ENCODE measurements at regions not wholly inside any gene's neighbourhood (a gene's known extent, or its start where the extent isn't known, plus 50 kb on each side); places are given as distances from the start of the nearest gene placed in this dataset.

GRCh38 chr10:131456411-131456810 is 144.9 kb upstream of the TCERG1L start:
- no peak for DNase-seq (ENCODE audit: low read depth, low spot score)
- in situ Hi-C loops (cut with HindIII; ENCODE audit: low pct_unique_long_range_greater_than_20kb, low sequenced_read_pairs) = no loop called here

- DNase-seq (ENCODE audit: low read depth, low spot score) = no peak
- in situ Hi-C loops (cut with HindIII; ENCODE audit: low pct_unique_long_range_greater_than_20kb, low sequenced_read_pairs) = no loop called here
Observed at GRCh38 chr10:131461093-131461492, 149.6 kb upstream of the TCERG1L start.

- no peak for DNase-seq (ENCODE audit: low read depth, low spot score)
- in situ Hi-C loops (cut with HindIII; ENCODE audit: low pct_unique_long_range_greater_than_20kb, low sequenced_read_pairs) = no loop called here
Observed at GRCh38 chr10:131464789-131465188, 153.3 kb upstream of the TCERG1L start.

- DNase-seq (ENCODE audit: low read depth, low spot score) = no peak
- in situ Hi-C loops (cut with HindIII; ENCODE audit: low pct_unique_long_range_greater_than_20kb, low sequenced_read_pairs) = no loop called here
Observed at GRCh38 chr10:131469551-131469950, 158.0 kb upstream of the TCERG1L start.

GRCh38 chr10:131473645-131474044 is 162.1 kb upstream of the TCERG1L start:
- no peak for DNase-seq (ENCODE audit: low read depth, low spot score)
- in situ Hi-C loops (cut with HindIII; ENCODE audit: low pct_unique_long_range_greater_than_20kb, low sequenced_read_pairs) = no loop called here

GRCh38 chr10:131474416-131474815 is 162.9 kb upstream of the TCERG1L start:
- no peak for DNase-seq (ENCODE audit: low read depth, low spot score)
- in situ Hi-C loops (cut with HindIII; ENCODE audit: low pct_unique_long_range_greater_than_20kb, low sequenced_read_pairs) = no loop called here

GRCh38 chr10:131475043-131475442 is 163.5 kb upstream of the TCERG1L start:
- in situ Hi-C loops (cut with HindIII; ENCODE audit: low pct_unique_long_range_greater_than_20kb, low sequenced_read_pairs) = no loop called here

GRCh38 chr10:131475803-131476202 is 164.3 kb upstream of the TCERG1L start:
- DNase-seq (ENCODE audit: low read depth, low spot score) = peak; percentile 4
- in situ Hi-C loops (cut with HindIII; ENCODE audit: low pct_unique_long_range_greater_than_20kb, low sequenced_read_pairs) = no loop called here

More at GRCh38 chr10:131475043-131475442, 163.5 kb upstream of the TCERG1L start:
- DNase-seq (ENCODE audit: low read depth, low spot score) = no peak

GRCh38 chr10:131477457-131478121 is 166.1 kb upstream of the TCERG1L start:
- peak; percentile 2 for DNase-seq (ENCODE audit: low read depth, low spot score)
- in situ Hi-C loops (cut with HindIII; ENCODE audit: low pct_unique_long_range_greater_than_20kb, low sequenced_read_pairs) = no loop called here

- in situ Hi-C loops (cut with HindIII; ENCODE audit: low pct_unique_long_range_greater_than_20kb, low sequenced_read_pairs) = no loop called here
- DNase-seq (ENCODE audit: low read depth, low spot score) = no peak
Observed at GRCh38 chr10:131478377-131478989, 167.0 kb upstream of the TCERG1L start.

GRCh38 chr10:131480066-131480465 is 168.5 kb upstream of the TCERG1L start:
- no peak for DNase-seq (ENCODE audit: low read depth, low spot score)
- in situ Hi-C loops (cut with HindIII; ENCODE audit: low pct_unique_long_range_greater_than_20kb, low sequenced_read_pairs) = no loop called here

GRCh38 chr10:131480861-131481260 is 169.3 kb upstream of the TCERG1L start:
- DNase-seq (ENCODE audit: low read depth, low spot score) = no peak
- in situ Hi-C loops (cut with HindIII; ENCODE audit: low pct_unique_long_range_greater_than_20kb, low sequenced_read_pairs) = no loop called here

GRCh38 chr10:131485732-131486131 is 174.2 kb upstream of the TCERG1L start:
- DNase-seq (ENCODE audit: low read depth, low spot score) = no peak
- in situ Hi-C loops (cut with HindIII; ENCODE audit: low pct_unique_long_range_greater_than_20kb, low sequenced_read_pairs) = no loop called here

GRCh38 chr10:131487822-131488221 is 176.3 kb upstream of the TCERG1L start:
- in situ Hi-C loops (cut with HindIII; ENCODE audit: low pct_unique_long_range_greater_than_20kb, low sequenced_read_pairs) = no loop called here
- no peak for DNase-seq (ENCODE audit: low read depth, low spot score)

GRCh38 chr10:131490991-131491594 is 179.6 kb upstream of the TCERG1L start:
- in situ Hi-C loops (cut with HindIII; ENCODE audit: low pct_unique_long_range_greater_than_20kb, low sequenced_read_pairs) = no loop called here

GRCh38 chr10:131492211-131492857 is 180.8 kb upstream of the TCERG1L start:
- no peak for DNase-seq (ENCODE audit: low read depth, low spot score)
- in situ Hi-C loops (cut with HindIII; ENCODE audit: low pct_unique_long_range_greater_than_20kb, low sequenced_read_pairs) = no loop called here

More at GRCh38 chr10:131490991-131491594, 179.6 kb upstream of the TCERG1L start:
- DNase-seq (ENCODE audit: low read depth, low spot score) = no peak

- DNase-seq (ENCODE audit: low read depth, low spot score) = no peak
- in situ Hi-C loops (cut with HindIII; ENCODE audit: low pct_unique_long_range_greater_than_20kb, low sequenced_read_pairs) = no loop called here
Observed at GRCh38 chr10:131493432-131493831, 181.9 kb upstream of the TCERG1L start.

GRCh38 chr10:131494451-131494850 is 182.9 kb upstream of the TCERG1L start:
- in situ Hi-C loops (cut with HindIII; ENCODE audit: low pct_unique_long_range_greater_than_20kb, low sequenced_read_pairs) = no loop called here
- no peak for DNase-seq (ENCODE audit: low read depth, low spot score)
